ENCODE measurements at regions not wholly inside any gene's neighbourhood (a gene's known extent, or its start where the extent isn't known, plus 50 kb on each side); places are given as distances from the start of the nearest gene placed in this dataset.

DNA sequence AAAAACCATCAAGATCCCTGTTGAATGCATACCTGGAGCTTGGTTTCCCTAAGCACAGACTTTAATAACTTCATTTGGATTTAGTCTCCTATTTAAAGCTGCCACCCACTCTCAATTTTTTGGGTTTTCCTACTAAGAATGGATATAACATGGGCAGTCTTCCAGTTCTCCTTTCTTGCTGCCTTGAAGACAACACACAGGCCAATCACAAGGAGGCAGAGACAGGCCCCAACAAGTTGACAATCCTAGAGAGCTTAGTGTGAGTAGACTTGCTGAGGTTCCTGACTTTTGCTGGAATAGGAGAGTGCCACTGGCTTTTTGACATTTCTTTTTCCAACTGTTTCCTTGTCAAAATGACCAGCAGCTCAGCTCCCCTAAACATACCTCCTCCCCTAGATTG, 112.3 kb upstream of the ESR1 start:
- TF ChIP-seq, protein P1, sequence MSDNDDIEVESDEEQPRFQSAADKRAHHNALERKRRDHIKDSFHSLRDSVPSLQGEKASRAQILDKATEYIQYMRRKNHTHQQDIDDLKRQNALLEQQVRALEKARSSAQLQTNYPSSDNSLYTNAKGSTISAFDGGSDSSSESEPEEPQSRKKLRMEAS (IDR thresholded peaks at IDR 0.05; ENCODE audit: low read depth) = no peak
- TF ChIP-seq, protein P2, sequence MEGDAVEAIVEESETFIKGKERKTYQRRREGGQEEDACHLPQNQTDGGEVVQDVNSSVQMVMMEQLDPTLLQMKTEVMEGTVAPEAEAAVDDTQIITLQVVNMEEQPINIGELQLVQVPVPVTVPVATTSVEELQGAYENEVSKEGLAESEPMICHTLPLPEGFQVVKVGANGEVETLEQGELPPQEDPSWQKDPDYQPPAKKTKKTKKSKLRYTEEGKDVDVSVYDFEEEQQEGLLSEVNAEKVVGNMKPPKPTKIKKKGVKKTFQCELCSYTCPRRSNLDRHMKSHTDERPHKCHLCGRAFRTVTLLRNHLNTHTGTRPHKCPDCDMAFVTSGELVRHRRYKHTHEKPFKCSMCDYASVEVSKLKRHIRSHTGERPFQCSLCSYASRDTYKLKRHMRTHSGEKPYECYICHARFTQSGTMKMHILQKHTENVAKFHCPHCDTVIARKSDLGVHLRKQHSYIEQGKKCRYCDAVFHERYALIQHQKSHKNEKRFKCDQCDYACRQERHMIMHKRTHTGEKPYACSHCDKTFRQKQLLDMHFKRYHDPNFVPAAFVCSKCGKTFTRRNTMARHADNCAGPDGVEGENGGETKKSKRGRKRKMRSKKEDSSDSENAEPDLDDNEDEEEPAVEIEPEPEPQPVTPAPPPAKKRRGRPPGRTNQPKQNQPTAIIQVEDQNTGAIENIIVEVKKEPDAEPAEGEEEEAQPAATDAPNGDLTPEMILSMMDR (IDR thresholded peaks at IDR 0.05) = no peak
- no peak for TF ChIP-seq FOXM1 (IDR thresholded peaks at IDR 0.05; ENCODE audit: low read depth)
- TF ChIP-seq POLR2AphosphoS5 (IDR thresholded peaks at IDR 0.05; ENCODE audit: low read depth, low read length) = no peak
